Neural cell (in vitro differentiated cells): ENCODE measurements at regions not wholly inside any gene's neighbourhood (a gene's known extent, or its start where the extent isn't known, plus 50 kb on each side); places are given as distances from the start of the nearest gene placed in this dataset.
A peak's percentile ranks its signal among the peaks of the same experiment; 100 is the strongest.

Source experiments
- CTCF ChIP-seq: fragments of 450-650 bp; IDR thresholded peaks from 2 replicates; pipeline ENCODE4 v1.5.1; 2014; ENCODE audit warnings: antibody characterized with exemption, mild to moderate bottlenecking, moderate library complexity; ENCODE audit not compliant: poor library complexity, severe bottlenecking
- EZH2 ChIP-seq: fragments of 200-600, 300-800 bp; shearing (Covaris generic), sonication (generic); IDR thresholded peaks from 2 replicates; pipeline ENCODE4 v1.6.1; 2014; ENCODE audit warnings: antibody characterized with exemption, low read length, borderline replicate concordance, mild to moderate bottlenecking; ENCODE audit not compliant: insufficient read depth, poor library complexity, severe bottlenecking

- TF ChIP-seq EZH2 = no peak
- TF ChIP-seq CTCF = peak; percentile 92
These were observed 114.0 kb upstream of the COBL start for GRCh38 chr7:51430480-51431086.
